ENCODE measurements at regions not wholly inside any gene's neighbourhood (a gene's known extent, or its start where the extent isn't known, plus 50 kb on each side); places are given as distances from the start of the nearest gene placed in this dataset.

DNA sequence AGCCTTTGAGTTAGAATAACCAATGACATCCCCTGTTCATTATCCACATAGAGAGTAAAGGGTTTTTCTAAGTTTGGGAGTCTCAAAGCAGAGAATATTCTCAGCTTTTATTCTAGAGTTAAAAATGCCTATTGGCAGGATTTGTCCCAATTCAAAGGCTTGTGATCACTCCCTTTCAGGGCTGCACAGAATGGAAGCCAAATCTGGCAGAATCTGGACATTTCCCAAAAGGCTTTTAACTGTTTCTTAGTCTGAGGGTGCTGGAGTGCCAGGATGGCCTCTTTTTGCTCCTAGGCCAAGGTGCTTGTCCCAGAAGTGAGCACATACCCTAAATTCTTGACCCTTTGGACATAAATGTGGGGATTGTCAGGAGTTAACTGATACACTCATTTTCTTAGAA lies 556.6 kb downstream of the DOK5 start:
- TF ChIP-seq, protein P1, sequence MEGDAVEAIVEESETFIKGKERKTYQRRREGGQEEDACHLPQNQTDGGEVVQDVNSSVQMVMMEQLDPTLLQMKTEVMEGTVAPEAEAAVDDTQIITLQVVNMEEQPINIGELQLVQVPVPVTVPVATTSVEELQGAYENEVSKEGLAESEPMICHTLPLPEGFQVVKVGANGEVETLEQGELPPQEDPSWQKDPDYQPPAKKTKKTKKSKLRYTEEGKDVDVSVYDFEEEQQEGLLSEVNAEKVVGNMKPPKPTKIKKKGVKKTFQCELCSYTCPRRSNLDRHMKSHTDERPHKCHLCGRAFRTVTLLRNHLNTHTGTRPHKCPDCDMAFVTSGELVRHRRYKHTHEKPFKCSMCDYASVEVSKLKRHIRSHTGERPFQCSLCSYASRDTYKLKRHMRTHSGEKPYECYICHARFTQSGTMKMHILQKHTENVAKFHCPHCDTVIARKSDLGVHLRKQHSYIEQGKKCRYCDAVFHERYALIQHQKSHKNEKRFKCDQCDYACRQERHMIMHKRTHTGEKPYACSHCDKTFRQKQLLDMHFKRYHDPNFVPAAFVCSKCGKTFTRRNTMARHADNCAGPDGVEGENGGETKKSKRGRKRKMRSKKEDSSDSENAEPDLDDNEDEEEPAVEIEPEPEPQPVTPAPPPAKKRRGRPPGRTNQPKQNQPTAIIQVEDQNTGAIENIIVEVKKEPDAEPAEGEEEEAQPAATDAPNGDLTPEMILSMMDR (IDR thresholded peaks at IDR 0.05) = no peak
- TF ChIP-seq ZFX (IDR thresholded peaks at IDR 0.05; ENCODE audit: borderline replicate concordance) = no peak
